NCI-H774 (cell line): ENCODE measurements at regions not wholly inside any gene's neighbourhood (a gene's known extent, or its start where the extent isn't known, plus 50 kb on each side); places are given as distances from the start of the nearest gene placed in this dataset.

Source experiments
- DNase-seq: peaks from one replicate; lab custom pipeline; 2025; lab: John Stamatoyannopoulos, UW

- no peak for DNase-seq
These were observed 61.2 kb upstream of the MAP1B start for GRCh38 chr5:72046106-72046505.

- no peak for DNase-seq
These were observed 51.6 kb upstream of the MAP1B start for GRCh38 chr5:72055636-72056035.
